Kidney (tissue), 13 donors: ENCODE measurements at regions not wholly inside any gene's neighbourhood (a gene's known extent, or its start where the extent isn't known, plus 50 kb on each side); places are given as distances from the start of the nearest gene placed in this dataset.

Experiments used
- DNase-seq, 5 donors: peaks; one replicate each; pipeline ENCODE4 v3.0.0-alpha.2; 2013 to 2020
- FAIRE-seq: peaks from 2 replicates; lab custom pipeline; 2012; peaks lifted over from hg19 to GRCh38; lab: Jason Lieb, UNC
- H3K27ac ChIP-seq, 2 donors: one replicate each; pipeline ENCODE4 v1.7.0; 2013; ENCODE audit warnings: low read depth in 2 of 2, low read length in 2 of 2, inconsistent platforms in 1 of 2
- H3K27me3 ChIP-seq: one replicate; pipeline ENCODE4 v1.7.1; 2013; ENCODE audit warnings: low read length, inconsistent platforms; ENCODE audit not compliant: control insufficient read depth, insufficient read depth
- H3K36me3 ChIP-seq, 3 donors: one replicate each; pipeline versions ENCODE4 v1.7.0 to v1.7.1; 2013; ENCODE audit warnings: low read length in 3 of 3, control low read depth in 1 of 3, inconsistent platforms in 1 of 3; ENCODE audit not compliant: insufficient read depth in 3 of 3, control insufficient read depth in 2 of 3
- H3K4me1 ChIP-seq, 3 donors: one replicate each; pipeline versions ENCODE4 v1.7.0 to v1.7.1; 2013; ENCODE audit warnings: low read length in 3 of 3, inconsistent platforms in 1 of 3, low read depth in 1 of 3; ENCODE audit not compliant: control insufficient read depth in 2 of 3, insufficient read depth in 2 of 3
- H3K4me3 ChIP-seq, 3 donors: one replicate each; pipeline versions ENCODE4 v1.7.0 to v1.8.1; 2013; ENCODE audit warnings: low read length in 3 of 3, control low read depth in 1 of 3, inconsistent platforms in 1 of 3
- H3K9ac ChIP-seq, 3 donors: one replicate each; pipeline versions ENCODE4 v1.7.0 to v1.7.1; 2013; ENCODE audit warnings: low read length in 3 of 3, control low read depth in 1 of 3, inconsistent platforms in 1 of 3
- H3K9me3 ChIP-seq, 3 donors: one replicate each; pipeline versions ENCODE4 v1.7.0 to v1.7.1; 2013; ENCODE audit warnings: low read length in 3 of 3, control low read depth in 1 of 3, inconsistent platforms in 1 of 3; ENCODE audit not compliant: control insufficient read depth in 2 of 3, insufficient read depth in 1 of 3
- intact Hi-C: fragments of 100-400 bp; cut with DNase I; formaldehyde crosslinking; loops from one replicate; pipeline ENCODE4 v1.11.1; 2022
- TF ChIP-seq, protein P1 (sequence below): IDR thresholded peaks from 3 replicates; pipeline ENCODE4 v1.5.1; 2012; ENCODE audit warnings: mild to moderate bottlenecking, moderate library complexity, borderline replicate concordance; ENCODE audit not compliant: insufficient read depth; ENCODE audit errors: extremely low read depth
- donor health status: control.
- donor health status: control.
- donor health status: control.
- donor health status: control.
- donor health status: control.
- donor health status: DM: yes; HTN: yes; CAD: no.
- donor health status: Normal renal cell carcinoma (clear cell type).

DNA sequence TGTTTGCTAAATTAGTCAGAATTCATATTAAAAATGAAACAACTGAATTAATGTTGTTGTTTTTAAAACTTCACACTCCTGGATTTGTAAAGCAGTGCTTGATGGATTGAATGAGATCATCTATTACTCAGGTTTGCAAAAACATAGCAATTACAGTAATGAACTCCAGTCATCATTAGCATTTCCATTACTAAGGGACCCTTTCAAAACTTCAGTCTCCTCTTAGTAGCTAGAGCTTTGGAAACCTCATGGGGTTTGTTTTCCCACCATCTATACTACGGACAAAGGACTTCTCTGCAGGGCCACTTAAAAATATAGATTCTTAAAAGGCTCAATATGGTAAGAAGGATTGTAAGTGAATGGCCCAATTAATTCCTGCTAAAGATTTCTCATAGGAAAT lies 174.5 kb upstream of the PRNP start:
- DNase-seq, result no peak
- no peak for FAIRE-seq
- intact Hi-C loops, result no loop called here
- Histone ChIP-seq H3K4me1 (no peaks in the 10 kb centered on the region), H3K4me3 (no peak overlapping the region), H3K27ac (no peak overlapping the region), H3K9me3 (peaks cover 0 to 3% (median 0%) of the 10 kb centered on the region in 3 donors), H3K9ac (no peak overlapping the region), H3K27me3 (no peaks in the 10 kb centered on the region), H3K36me3 (no peaks in the 10 kb centered on the region)
- TF ChIP-seq, protein P1, sequence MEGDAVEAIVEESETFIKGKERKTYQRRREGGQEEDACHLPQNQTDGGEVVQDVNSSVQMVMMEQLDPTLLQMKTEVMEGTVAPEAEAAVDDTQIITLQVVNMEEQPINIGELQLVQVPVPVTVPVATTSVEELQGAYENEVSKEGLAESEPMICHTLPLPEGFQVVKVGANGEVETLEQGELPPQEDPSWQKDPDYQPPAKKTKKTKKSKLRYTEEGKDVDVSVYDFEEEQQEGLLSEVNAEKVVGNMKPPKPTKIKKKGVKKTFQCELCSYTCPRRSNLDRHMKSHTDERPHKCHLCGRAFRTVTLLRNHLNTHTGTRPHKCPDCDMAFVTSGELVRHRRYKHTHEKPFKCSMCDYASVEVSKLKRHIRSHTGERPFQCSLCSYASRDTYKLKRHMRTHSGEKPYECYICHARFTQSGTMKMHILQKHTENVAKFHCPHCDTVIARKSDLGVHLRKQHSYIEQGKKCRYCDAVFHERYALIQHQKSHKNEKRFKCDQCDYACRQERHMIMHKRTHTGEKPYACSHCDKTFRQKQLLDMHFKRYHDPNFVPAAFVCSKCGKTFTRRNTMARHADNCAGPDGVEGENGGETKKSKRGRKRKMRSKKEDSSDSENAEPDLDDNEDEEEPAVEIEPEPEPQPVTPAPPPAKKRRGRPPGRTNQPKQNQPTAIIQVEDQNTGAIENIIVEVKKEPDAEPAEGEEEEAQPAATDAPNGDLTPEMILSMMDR, result no peak

DNA sequence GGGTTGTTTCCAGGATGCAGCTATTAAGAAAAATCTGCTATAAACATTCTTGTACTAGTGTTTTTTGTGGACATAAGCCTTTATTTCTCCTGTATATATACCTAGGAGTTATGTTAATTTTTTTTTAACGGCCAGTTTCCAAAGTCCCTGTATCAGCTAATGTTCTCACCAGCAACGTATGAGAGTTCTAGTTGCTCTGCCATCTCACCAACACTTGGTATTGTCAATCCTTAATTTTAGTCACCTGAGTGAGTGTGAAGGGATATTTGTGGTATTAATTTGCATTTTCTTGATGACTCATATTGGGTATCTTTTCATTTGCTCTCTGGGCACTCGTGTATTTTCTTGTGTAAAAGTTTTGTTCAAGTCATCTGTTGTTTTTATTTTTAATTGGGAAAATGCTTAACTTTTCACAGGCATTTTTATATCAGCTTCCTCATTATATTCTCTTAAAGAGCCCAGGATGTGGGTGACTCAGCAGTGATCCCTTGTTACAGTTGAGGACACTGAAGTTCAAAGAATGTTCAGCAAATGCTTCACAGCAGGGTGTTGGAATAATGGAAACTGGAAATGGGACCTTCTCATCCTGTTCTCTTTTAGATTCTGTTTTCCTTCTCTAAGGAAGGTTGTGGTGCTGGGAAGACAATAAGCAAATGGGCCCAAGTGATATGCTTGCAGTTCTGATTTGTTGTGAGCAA lies 176.3 kb upstream of the PRNP start:
- Histone ChIP-seq H3K36me3 (no peaks in the 10 kb centered on the region), H3K9me3 (peaks cover 0 to 3% (median 0%) of the 10 kb centered on the region in 3 donors), H3K9ac (no peak overlapping the region), H3K27ac (no peak overlapping the region), H3K4me1 (no peaks in the 10 kb centered on the region), H3K4me3 (no peak overlapping the region), H3K27me3 (no peaks in the 10 kb centered on the region)
- intact Hi-C loops, result no loop called here
- DNase-seq (no peak), FAIRE-seq (no peak)
- TF ChIP-seq, protein P1, result no peak

DNA sequence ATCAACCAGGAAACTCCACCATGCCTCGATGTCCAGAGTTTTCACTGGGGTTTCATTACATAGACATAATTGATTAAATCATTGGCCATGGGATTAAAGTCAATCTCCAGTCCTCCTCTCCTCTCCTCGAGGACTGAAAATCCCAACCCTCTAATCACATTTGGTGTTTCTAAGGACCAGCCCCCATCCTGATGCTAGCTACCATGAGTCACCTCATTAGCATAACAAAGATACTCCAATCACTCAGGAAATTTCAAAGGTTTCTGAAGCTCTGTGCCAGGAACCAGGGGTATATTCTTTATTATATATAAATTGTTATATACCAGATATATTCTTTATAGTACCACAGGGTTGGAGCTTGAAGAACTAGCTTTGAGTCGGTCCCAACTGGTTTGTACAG lies 177.5 kb upstream of the PRNP start:
- DNase-seq (no peak), FAIRE-seq (no peak)
- Histone ChIP-seq H3K27me3 (no peaks in the 10 kb centered on the region), H3K4me1 (no peaks in the 10 kb centered on the region), H3K4me3 (no peak overlapping the region), H3K36me3 (no peaks in the 10 kb centered on the region), H3K9me3 (peaks cover 0 to 3% (median 0%) of the 10 kb centered on the region in 3 donors), H3K9ac (no peak overlapping the region), H3K27ac (no peak overlapping the region)
- intact Hi-C loops, result no loop called here
- TF ChIP-seq, protein P1, result no peak
